Stromal cell of bone marrow (primary cell): ENCODE measurements at regions not wholly inside any gene's neighbourhood (a gene's known extent, or its start where the extent isn't known, plus 50 kb on each side); places are given as distances from the start of the nearest gene placed in this dataset.
A peak's percentile ranks its signal among the peaks of the same experiment; 100 is the strongest.

Experiments
- DNase-seq: peaks from one replicate; pipeline ENCODE4 v3.0.0-alpha.2; 2012; ENCODE audit warnings: low read depth

GRCh38 chr18:25646971-25647370, 295.0 kb upstream of the ZNF521 start:
- peak; percentile 82 for DNase-seq

DNA sequence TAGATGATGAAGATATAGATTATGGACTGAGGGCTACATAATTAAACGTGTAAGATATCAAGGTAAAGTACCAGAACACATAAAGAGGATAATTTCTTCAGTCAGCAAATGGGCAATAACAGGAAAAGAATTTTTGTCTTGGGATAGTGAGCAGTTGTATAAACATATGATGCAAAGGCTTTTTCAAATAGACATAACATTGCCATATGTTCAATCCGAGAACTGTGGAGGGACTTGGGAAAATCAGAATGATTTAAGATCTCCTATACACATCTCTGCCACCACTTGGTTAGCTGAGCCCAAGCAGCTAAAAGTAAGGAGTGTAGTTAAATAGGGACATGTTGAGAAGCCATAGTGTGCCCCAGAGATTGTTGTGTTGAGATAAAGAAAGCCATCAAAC, 287.6 kb upstream of the ZNF521 start:
- DNase-seq, result no peak

DNA sequence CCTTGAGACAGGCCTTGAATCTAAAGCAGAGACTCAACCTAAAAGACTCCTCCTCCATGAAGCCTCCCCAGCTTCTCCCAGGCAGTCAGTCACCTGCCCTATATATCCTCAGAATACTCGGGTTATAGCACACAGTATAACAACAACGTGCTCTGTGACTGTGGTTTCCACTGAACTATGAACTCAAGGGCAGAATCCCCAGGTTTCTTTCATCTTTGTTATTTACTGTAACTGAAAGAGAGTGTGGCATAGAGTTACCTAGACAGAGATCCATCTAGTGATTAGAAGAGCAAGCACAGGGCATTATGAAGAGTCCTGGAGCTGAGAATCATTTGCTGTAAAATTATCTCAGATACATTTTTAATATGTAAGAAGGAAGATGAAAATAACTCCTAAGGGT, 281.6 kb upstream of the ZNF521 start:
- DNase-seq, result no peak

- DNase-seq, result no peak
These were observed 278.7 kb upstream of the ZNF521 start for GRCh38 chr18:25630682-25631081.

GRCh38 chr18:25621682-25622081, 269.7 kb upstream of the ZNF521 start:
- DNase-seq, result no peak

GRCh38 chr18:25621144-25621543, 269.2 kb upstream of the ZNF521 start:
- no peak for DNase-seq

GRCh38 chr18:25614168-25614567, 262.2 kb upstream of the ZNF521 start:
- no peak for DNase-seq

DNA sequence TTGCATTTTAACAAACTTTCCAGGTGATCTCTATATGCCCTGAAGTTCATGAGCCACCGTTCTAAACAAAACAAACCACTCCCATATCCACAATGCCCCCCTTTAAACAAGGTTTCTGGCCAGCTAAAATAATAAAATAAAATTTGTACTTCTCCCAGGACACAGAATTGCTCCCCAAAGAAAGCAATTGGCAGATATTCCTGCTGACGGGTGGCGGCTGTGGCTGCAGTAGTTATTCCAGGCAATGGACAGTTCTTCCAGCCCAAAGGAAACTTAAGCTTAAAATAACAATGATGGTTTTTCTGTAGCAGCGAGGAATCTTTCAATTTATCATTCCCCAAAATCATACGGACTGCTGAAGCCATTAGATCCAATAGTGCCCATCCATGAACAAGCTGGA, 260.5 kb upstream of the ZNF521 start:
- DNase-seq, result peak; percentile 15

- DNase-seq, result no peak
These were observed 256.1 kb upstream of the ZNF521 start for GRCh38 chr18:25608091-25608490.

DNA sequence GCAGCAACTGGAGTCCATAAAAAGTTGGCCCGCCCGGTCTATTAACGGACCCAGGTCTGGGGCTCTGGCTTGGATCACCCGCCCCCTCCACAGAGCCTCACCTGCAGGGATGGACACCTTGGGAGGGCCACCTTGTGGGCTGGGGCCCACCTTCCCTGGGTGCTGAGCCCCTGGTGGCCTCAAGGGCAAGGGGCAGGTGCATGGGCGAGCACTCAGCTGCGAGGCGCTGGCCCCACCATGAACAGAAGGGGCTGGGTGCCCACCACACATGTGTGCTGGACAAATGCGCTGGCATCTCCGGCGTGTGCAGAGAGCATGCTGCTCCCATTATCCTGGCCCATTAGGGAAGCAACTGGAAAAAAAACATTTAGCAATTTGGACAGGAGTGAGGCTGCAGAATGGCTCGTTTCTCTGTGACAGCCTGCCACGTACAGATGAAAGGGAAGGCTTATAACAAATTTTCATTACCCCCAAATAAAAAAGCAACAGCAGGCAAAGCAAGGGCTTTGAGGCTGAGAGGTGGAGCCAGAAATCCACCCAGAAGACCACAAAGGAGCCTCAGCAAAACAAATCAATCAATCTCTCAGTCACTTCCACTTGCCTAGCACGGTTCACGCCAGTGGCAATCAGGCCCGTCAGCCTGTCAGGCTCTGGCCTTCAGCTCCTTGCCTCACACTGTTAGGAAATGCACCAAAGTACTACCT, 253.1 kb upstream of the ZNF521 start:
- DNase-seq, result no peak

DNA sequence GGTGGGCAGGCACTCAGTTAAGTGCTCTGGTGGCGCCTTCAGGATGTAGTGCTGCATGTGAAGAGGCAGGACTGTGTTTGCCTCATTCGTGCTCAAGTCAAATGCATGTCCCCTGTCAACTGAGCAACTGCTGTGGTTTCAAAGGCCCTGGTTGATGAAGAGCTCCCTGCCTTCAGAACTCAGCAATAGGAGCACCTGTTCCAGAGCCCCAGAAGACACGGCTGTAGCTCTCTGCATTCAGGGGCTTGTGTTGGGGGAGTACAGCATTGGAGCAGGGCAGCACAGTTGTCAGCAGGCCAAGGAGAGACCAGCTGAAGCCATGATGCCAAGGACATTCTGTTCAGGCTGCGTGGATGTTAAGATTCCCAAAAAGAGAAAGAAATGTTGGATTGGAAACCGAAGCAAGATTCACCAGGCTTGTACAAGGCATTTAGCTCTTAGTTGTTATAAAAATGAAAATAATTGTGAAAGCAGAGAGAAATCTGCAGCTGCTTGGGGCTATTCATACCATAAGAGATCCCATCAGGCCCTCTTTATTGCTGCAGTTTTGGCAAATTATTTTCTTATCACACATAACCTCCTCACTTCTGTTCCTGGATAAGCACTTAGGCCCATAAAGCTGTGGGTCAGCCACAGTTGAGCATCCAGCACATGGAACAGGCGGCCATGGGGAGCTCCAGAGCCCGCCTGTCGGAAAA, 252.4 kb upstream of the ZNF521 start:
- no peak for DNase-seq

DNA sequence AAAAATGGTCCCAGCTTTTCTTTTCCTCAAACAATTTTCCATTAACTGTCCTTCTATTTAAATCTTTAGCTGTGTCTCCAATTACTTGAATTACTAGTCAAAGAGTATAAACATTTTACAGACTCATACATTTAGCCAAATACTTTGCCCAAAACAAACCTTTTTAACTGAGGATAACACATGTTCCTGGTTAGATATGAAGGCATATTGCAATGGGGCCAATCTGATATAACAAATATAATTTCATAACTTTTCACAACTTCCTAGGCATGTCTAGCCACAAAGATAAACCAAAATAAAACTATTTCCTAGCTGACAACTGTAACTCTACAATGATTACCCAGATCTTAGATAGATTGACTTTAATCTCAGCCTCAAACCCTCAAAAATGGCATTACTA, 247.5 kb upstream of the ZNF521 start:
- no peak for DNase-seq

GRCh38 chr18:25597476-25597875, 245.5 kb upstream of the ZNF521 start:
- no peak for DNase-seq

GRCh38 chr18:25595274-25596060, 243.5 kb upstream of the ZNF521 start:
- no peak for DNase-seq

DNA sequence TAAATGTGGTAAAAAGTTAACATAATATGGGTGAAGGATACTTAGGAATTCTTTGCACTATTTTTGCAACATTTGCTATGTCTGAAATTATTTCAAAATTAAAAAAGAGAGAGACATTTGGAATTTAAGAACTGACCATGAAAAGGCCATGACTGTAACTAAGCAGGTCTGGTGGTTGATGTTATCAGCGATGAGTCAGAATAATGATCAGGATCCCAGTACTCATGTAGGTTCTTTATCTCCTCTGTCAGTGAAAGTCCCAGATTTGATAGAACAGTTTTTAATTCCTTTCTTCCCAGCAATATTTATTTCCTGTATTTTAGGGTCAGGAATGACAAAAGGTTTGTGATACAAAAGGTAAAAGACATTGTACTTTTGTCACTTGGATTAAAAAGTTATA, 242.4 kb upstream of the ZNF521 start:
- DNase-seq, result no peak

GRCh38 chr18:25592804-25593360, 240.9 kb upstream of the ZNF521 start:
- no peak for DNase-seq

DNA sequence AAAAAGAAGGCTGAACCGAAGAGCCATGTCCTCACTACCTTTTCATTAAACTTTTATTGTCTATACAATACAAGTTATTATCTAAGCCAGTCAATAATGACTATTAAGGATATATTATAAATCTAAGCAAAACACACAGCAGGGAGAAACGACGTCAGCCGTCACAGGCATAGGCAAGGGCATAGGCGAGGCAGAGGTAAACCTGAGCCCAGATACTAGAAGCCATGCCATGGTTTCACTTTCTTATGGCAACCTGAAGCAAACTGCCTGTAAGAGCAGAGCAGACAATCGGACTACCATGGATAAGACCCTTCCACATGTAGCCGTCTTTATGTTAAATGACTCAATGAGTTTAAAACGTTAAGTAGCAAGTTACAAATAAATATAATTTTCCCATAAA, 238.5 kb upstream of the ZNF521 start:
- no peak for DNase-seq

DNA sequence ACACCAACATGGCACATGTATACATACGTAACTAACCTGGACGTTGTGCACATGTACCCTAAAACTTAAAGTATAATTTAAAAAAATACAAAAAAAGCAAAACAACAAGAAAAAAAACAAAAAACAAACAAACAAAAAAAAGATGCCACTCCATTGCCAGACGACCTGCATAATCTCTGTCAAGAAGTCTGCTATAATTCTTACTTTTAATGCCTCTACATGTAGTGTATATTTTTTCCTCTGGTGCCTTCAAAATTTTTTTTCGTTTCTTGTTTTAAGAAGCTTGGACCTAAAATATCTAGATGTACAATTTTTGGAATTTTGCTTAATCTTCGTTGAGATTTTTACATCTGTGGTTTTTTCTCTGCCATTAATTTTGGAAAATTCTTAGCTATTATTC, 235.6 kb upstream of the ZNF521 start:
- no peak for DNase-seq

- DNase-seq, result no peak
These were observed 217.0 kb upstream of the ZNF521 start for GRCh38 chr18:25568986-25569385.

DNA sequence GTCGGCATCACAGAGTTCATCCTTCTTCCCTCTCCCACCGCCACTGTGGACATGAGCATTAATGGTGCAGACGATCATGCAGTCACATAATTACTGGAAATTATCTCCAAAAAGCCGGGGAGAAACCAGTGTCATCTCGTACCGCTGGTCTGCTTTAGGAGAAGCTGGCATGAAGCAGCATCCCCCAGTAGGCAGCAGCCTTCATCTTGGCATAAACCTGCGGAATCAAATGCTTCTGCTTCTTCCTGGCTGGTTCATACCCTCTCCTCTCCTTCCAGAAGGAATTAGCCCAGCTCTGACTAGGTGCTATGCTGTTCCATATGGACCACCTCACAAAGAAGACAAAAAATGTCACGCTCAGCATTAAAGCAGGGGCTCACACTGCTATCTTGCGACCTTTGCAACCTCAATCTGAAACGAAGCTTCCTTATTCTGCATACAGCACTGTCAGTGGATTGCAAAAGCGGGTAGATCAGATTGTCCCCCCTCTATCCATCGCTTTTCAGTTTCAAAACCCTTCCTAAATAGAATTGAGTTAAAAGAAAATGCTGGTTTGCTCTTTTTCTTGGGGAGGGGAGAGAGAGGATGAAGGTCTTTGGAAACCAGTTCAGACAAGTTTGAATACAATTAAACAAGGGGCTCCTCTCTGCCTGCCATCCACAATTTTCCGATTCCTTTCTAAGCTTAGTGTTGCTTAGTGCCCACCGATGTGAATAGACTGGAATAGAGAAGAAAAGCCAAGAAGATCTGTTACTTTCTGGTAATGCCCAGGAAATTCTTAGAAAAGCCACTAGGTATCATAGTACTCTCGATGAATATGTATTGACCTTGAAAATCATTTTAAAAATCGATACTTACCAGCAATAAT, 212.1 kb upstream of the ZNF521 start:
- DNase-seq, result no peak

GRCh38 chr18:25563346-25563745, 211.4 kb upstream of the ZNF521 start:
- DNase-seq, result no peak

DNA sequence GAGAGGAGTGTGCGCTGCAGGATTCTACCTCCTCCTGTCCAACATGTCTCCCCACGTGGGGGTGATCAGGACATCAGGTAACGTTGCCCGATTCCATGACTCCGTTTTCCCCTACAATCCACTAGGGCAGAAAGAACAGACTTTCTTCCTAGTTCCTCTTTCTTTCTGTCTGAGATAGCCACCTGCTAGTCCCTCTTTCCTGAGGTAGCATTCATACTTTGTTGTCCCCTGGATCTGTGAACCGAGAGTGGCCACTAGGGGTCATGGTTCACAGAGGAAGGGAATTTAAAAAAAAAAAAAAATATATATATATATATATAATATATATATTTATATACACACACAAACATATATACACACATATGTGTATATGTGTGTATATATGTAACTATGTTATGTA, 210.0 kb upstream of the ZNF521 start:
- peak; percentile 13 for DNase-seq
